HG03095 (cell line): ENCODE measurements at regions not wholly inside any gene's neighbourhood (a gene's known extent, or its start where the extent isn't known, plus 50 kb on each side); places are given as distances from the start of the nearest gene placed in this dataset.

Experiments used
- ATAC-seq: cut with Tn5 transposase; IDR thresholded peaks from one replicate; pipeline ENCODE4 v1.9.1; 2021; ENCODE audit warnings: moderate library complexity; ENCODE audit not compliant: unreplicated experiment

DNA sequence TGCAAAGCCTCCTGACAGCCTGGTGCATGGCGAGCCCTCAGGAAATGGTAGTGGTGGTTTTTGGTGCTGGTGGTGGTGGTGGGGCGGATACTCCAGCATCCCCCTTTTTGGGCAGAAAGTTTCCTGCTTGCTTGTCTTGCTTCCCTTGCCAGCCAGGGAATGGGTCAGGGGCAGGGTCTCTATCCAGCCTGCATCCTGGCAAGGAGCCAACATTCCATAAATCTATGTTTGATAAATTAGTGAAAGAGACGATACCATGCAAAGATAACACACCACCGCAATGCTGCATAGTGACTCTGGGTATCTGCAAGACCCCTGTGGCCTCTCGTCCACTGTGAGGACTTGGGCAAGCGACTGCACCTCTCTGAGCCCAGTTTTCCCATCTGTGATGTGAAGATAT lies 246.2 kb downstream of the LRFN2 start:
- ATAC-seq = no peak

GRCh38 chr6:40340196-40340595 lies 247.0 kb downstream of the LRFN2 start:
- ATAC-seq = no peak

DNA sequence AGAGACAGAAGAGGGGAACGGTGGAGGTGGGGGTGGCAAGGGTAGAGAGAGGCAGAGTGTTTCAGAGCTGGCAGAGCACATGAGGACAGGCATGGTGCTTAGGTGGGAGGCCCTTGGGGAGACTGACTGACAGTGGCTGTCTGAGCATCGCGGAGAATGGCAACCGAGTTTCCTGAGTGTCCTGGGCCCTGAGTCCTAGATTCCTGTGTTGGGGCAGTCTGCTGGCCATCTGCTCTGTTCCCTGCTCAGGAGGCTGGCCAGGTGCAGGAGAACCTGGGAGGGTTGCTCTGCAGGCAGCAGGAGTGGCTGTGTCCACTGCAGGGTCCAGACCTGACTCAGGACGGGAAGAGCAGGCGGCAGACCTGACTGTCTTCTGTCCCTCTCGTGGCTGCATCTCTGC lies 248.9 kb downstream of the LRFN2 start:
- ATAC-seq = no peak

DNA sequence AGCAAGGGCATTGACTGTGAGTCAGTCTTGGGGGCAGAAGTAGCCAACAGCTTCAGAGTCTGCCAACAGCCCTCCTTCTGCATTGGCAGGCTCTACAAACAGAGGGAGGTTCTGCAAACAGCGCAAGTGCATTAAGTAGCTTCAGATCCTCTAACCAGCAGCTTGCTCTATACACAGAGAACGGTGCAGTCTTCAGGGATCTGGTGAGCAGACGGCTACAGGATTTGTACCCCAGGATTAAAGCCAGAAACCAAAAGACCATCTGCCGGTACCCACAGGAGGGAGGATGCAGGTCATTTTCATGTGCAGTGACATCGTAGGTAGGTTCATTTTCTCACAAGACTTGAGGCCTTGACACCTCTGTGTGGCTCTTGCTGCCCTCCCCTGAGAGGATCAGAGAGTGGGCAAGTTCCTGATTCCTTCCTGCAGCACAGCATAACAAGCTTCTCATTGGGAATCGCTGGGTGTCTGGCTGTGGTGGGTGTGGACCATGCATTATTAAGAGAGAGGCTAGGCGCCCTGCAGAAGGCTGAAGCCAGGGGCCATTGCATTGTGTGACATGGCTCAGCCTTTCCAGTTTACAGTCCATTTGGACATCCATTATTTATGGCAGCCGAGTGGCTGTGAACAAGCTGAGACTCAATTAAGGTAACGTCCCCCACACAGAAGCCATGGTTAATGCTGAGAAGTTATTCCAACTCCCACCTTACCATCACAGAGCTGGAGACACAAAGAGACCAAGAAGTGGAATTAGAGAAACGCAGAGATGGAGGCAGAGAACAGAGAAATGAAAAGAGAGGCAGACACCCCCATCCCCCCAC lies 250.0 kb downstream of the LRFN2 start:
- ATAC-seq = no peak

DNA sequence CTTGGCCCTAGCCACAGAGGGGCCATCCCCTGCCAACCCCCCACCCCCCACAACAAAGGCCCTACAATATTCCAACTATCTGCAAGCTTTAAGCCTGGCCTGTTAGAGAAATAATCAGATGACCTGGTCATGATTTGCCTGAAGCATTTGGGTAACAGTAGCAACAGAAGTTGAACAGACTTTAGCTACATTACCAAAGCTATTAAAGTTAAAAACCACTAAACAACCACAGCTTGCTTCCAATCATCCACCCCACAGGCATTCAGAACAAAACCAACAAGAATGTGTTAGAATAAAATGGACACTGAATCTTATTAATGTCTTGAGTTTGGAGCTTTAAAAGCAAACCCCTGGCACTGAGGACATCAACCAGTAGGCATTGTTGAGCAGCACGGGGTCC lies 250.9 kb downstream of the LRFN2 start:
- no peak for ATAC-seq

- no peak for ATAC-seq
Observed at GRCh38 chr6:40334496-40335270, 252.5 kb downstream of the LRFN2 start.

DNA sequence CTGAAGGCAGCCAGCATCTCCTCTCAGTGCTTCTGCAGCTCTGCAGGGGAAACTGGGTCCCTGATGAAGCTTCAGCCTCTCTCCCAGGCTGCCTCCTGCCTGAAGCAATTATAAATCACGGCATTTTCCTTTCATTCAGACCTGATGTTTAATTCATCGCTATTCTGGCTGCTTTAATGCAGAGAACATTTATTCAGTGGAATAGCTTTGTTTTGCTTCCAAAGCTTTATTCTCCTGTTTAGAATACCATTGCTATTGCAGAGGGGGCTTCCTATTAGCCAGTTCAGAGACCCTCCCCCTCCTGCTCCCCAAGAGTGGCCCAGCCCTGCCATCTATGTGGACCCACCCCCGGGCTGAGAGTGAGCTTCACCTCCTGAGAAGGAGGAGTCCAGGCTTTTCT lies 255.6 kb downstream of the LRFN2 start:
- no peak for ATAC-seq

- no peak for ATAC-seq
Observed at GRCh38 chr6:40330301-40330721, 256.9 kb downstream of the LRFN2 start.

- no peak for ATAC-seq
Observed at GRCh38 chr6:40328986-40329545, 258.1 kb downstream of the LRFN2 start.

DNA sequence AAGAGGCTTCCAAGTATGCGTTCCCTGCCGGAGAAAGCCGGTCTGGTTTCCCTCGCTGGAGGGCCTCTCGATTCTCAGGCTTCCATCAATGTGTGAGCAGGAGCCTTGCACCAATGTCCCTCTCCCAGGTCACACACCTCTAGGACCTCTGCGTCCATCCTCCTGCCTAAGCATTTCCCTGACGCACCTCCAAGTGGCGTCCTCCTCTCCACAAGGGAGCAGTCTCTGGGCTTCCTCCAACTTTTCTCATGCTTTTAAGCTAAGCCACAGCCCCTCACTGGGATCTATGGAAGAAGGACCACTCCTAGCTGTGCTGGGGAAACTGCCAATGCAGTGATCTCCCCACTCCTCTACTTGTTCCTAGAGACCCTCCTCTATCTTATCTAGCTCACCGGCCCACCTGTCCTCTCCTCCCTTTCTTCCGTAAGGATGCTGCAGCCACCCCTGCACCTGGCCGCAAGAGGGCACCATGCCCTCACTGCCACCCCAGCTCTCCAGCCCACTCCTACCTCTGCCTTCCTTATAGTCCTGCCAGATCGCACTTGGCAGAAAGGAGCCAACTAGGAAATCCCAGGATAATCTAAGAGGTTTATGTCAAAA lies 258.7 kb downstream of the LRFN2 start:
- no peak for ATAC-seq

GRCh38 chr6:40326714-40327421 lies 260.3 kb downstream of the LRFN2 start:
- ATAC-seq = no peak

DNA sequence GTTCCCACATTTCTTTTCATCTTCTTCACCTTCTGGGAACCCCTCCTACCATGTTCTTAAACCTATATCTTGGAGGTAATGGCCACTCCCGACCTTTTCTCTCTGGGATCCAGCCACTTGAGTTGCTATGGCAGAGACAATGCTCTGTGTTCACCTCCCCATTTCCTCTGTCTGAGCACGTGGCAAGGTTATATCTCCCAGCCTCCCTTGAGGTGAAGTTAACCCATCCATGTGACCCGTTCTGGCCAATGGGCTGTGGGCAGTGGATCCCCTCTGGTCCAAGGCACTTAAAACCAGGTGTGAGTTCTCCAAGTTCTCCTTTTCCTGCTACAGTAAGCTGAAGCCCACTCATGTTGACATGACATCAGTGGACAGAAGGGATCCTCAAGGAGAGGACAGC lies 261.4 kb downstream of the LRFN2 start:
- ATAC-seq = no peak

GRCh38 chr6:40325041-40325440 lies 262.1 kb downstream of the LRFN2 start:
- ATAC-seq = no peak

DNA sequence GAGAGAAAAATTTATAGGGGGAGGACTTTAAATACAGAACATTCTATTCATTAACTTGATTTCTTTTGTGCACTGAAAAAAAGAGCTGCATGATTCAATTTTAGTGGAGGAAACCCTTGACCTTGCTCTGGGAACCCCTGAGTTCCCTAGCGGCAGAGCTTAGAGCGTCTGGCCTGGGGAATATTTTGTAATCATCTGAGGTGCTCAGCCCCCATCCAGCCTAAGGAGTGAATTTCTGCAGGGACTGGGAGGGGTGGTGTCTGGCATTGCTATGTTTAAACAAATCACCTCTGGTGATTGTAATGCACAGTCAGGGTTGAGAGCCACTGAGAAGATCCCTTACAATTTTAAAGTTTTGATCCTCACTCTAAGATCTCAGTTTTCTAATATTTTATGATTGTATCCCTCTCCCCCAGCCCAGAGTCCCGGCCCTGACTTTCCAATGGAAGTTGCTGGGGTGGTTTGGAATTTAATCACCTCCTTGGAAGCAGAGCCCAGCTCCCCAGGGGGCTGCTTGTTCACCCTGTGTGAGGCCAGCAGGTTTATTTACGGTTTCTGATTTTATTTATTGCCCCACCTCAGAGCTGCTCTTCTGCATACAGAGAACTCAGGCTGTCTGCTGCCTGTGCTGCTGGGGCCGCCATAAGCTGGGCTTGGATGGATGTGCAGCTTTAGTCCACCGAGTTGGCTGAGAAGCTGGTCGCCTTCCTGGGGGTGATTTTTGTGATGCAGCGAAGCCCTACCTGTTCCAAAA lies 263.1 kb downstream of the LRFN2 start:
- ATAC-seq = no peak

DNA sequence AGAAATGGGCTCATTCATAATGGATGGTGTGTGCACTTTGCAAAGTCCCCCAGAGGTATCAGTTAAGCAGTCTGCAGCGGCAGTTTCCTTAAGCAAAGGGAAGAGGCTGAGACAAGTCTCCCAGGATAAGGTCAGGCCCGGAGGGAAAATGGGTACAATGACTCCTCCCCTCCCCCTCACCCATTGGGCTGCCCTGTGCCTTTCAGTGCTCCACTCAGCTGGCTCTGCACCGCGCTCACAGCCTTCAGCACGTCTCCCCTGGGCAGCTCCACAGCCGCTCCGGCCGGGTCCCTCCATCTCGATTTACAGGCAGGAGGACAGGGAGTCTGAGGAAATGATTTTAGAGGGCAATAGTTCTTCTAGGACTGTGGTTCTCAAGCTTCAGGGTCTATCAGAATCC lies 264.8 kb downstream of the LRFN2 start:
- no peak for ATAC-seq

DNA sequence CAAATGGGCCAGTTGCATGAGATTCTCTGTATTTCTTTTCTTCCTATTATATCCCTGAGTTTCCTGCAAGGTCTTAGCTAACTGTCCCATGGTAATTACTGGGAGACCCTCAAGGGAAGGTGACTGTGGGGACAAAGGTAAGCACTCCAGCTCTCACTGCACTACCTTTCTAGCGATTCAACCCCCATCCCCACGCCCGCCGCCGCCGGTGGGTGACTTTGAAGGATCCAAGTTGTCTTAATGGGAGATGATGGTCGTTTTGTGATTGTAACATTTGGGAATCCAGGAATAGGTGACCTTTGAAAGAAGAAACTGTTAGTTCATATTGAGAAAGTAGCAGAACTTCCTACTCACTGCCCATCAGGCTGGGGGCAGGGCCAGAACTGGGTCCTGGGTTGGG lies 265.5 kb downstream of the LRFN2 start:
- ATAC-seq = no peak

GRCh38 chr6:40320947-40321346 lies 266.2 kb downstream of the LRFN2 start:
- ATAC-seq = no peak

GRCh38 chr6:40320441-40320840 lies 266.7 kb downstream of the LRFN2 start:
- ATAC-seq = no peak

- ATAC-seq = no peak
Observed at GRCh38 chr6:40319124-40319523, 268.0 kb downstream of the LRFN2 start.

GRCh38 chr6:40315060-40315459 lies 272.1 kb downstream of the LRFN2 start:
- ATAC-seq = no peak
